Dermis microvascular lymphatic vessel endothelial cell (primary cell): ENCODE measurements at regions not wholly inside any gene's neighbourhood (a gene's known extent, or its start where the extent isn't known, plus 50 kb on each side); places are given as distances from the start of the nearest gene placed in this dataset.
"Not testable (repeated sequence)": the region's sequence is repeated elsewhere in the genome, so short reads cannot be mapped to it uniquely, and the experiment has no call there.

Experiments
- DNase-seq, 2 donors: peaks; one replicate each; pipeline versions ENCODE4 v3.0.0 to v3.0.0-alpha.2; 2010; ENCODE audit warnings: low read depth in 2 of 2

DNA sequence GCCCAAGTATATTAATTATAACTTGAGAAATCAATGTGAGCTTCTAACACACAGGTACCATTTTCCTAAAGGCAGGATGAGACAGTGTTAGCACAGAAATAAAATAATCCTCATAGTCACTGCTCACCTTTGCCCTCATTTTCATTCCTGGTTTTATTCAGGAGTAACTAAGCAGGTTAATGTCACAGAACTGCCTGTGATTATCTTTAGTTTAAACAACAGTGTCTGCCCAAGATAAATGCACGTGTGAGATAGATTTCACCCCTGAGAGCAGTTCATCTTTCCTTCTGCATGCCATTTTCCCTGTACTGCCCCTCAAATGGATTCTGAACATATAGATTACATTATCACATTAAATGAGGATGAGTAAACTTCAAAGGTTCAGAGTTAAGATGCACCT lies 250.7 kb downstream of the RMST start:
- no peak for DNase-seq

DNA sequence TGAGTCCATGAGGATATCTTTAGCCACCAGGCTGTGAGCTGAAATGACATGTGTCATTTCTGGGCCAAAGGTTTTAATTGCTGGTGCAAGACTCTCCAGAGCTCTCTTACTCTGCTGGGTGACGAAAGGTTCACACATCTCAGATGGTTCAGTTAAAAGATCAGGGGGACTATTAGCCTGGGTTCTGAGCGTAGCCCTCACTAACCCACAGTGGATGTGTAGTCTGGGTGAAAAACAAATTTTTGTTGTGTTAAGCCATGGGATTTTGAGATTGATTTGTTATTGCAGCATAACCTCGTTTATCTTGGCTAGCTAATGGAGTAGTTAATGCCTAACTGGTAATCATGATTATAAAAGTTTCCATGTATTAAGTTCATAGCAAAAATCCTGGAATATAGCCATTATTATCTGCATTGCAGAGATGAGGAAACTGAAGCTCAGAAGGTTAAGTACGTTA lies 251.5 kb downstream of the RMST start:
- no peak for DNase-seq

- no peak for DNase-seq
Observed at GRCh38 chr12:97716356-97716755, 253.8 kb downstream of the RMST start.

- not testable (repeated sequence) for DNase-seq
Observed at GRCh38 chr12:97723801-97724200, 261.2 kb downstream of the RMST start.

DNA sequence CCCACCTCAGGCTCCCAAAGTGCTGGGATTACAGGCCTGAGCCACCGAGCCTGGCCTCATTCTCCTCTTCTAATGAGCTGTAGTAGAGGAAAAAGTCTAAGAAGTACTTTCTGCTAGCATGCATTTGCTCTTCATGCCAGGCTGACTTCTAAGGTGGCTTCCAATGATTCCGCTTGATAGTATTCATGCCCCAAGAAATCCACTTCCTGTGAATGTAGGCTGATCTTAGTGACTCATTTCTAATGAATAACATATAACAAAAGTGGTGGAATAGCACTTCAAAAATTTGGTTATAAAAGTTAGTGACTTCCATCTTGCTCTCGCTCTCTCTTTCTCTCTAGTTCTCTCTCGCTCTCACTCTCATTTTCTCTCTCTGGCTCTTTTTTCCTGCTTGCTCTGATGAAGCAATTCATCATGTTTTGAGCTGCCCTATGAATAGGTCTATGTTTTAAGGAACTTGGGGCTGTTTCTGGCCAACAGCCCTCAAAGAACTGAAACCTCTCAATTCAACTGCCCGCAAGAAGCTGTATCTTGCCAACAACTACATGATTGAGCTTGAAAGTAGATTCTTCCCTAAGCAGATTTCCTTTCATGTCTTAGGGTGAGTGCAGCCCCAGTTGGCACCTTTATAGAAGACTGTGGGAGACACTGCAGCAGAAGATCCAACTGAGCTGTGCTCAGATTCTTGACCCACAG lies 282.9 kb downstream of the RMST start:
- no peak for DNase-seq

DNA sequence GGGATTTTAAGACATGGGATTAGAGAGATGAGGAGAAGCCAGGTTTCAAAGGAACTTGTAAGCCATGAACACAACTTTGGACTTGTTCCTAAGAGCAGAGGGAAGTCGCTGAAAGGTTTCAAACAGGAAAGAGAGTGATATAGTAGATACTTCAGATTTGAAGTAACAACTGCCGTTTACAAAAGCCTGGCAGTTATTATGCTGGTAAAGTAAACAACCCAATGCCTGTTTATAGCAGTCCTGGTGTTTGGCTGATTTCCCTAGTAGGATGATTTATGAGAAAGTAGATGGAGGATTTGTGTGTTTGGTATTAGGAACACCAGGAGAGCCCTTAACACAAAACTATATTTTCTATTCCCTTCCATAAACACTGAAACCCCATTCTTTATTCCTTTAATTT lies 285.7 kb downstream of the RMST start:
- DNase-seq: no peak

DNA sequence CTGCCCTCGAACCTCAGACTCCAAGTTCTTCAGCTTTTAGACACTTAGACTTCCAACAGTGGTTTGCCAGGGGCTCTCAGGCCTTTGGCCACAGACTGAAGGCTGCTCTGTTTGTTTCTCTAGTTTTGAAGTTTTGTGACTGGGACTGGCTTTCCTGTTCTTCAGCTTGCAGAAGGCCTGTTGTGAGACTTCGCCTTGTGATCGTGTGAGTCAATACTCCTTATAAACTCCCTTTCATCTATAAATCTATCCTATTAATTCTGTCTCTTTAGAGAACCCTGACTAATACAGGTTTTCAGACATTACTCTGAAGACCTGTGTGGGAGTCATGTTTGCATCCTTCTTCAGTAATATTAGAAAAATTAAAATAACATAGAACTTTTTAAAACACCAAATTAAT lies 289.1 kb downstream of the RMST start:
- DNase-seq: no peak

DNA sequence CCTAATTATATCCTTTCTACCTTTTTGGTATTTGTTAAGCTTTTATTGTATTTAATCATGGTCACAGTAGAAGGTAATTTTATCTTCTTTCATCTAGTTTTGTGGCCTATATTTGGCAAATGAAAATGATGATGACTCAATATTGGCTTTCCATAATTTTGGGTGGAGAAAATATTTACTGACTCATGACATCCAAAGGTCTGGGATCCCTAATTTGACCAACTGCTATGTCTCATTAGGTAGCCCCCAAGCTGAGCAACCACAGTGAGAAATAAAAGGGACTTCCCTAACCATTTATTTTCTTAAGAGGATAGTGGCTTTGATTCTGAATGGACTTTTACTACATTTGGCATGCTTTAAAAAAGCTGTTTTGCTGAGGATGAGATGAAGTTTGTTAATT lies 289.5 kb downstream of the RMST start:
- no peak for DNase-seq

GRCh38 chr12:97753332-97753731 lies 290.7 kb downstream of the RMST start:
- DNase-seq: no peak

DNA sequence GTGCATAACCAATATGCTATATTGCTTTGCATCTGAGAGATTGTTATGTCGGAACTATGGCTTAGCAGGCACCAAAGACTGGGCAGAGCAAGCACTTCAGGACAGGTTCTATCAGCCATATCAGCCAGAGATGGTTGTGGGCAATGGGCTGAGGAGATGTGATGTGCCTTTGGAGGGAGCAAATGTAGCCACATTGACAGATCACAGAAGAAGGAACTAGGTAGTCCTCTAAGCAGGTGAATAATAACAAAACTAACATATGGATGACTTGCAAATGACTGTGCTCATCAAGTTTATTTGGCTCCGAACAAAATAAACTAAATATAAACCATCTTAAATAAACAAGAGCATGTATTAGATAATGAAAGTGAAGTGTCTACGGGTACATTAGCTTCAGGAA lies 291.7 kb downstream of the RMST start:
- no peak for DNase-seq

DNA sequence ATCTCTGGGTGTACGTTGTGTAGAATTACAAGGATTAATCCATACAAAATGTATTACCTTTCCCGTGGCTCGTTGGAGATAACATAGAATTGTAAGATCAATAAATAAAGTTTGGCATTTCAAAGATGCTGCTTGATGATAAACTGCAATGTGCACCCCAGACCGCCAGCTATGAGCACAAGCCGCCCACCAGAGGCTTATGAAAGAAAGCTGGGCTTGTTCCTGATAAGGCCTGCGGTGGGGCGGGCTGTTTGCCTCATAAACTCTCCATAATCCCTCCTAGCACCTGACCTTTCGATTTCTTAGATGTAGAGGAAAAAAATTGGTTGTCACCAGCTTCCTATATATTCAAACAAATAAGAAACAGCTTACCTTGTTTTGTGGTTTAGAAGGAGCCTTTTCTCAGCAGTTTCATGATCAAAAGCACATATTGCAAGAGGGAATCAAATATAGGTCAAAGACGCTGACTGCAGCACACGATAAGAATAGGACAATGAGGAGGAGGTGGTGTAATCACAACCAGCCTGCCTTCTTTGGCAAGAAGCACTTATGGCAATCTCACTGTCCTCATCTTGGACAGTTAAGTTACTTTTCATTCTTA lies 293.6 kb downstream of the RMST start:
- no peak for DNase-seq

DNA sequence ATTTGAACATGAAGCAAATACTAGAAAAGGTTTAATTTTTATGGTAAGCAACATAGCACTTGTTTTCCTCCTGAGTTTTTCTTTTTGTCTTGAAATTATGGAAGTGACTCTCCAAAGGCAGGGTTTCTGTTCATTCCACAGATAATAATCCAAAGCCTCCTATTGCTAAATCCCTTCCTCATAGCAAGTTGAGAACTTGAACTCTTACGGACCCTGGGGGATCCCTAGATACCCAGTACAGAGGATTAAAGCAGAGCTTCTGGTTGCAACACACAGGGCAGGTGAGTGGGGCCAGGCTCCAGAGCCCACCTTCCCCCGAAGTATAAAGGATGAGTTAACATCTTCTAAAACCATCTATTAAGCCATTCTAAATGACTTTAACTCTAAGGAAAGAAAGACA lies 294.1 kb downstream of the RMST start:
- DNase-seq: no peak

DNA sequence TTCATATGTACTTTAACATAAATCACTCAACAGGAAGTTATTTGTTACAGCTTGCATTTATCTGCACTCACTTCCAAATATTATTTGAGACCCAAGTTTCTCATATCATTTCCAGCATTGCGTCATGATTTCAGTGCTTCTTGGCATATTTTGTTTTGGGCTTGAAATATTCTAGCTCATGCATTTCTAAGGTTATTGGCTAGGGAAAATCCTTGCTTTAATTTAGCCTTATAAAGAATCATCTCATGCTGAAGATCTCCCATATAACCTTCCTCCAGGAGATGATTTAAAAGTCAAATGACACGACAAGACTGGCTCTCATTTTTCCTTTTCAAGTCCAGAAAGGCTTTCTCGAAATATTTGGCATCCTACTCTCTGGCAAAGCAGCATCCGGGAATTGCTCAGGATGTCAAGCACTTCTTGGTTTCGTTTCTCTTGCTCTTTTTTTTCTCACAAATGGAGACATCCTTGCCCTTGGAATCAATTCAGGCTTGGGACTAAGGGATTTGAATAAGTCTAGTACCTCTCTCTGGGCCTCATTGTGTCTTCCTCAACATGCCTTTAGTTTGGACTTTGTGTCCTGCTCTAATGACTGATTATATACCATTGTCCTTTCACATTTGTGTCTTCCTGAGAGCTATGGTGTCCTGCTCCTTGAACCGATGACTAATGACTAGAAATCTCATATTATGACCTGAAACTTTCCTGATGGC lies 295.0 kb downstream of the RMST start:
- DNase-seq: no peak

DNA sequence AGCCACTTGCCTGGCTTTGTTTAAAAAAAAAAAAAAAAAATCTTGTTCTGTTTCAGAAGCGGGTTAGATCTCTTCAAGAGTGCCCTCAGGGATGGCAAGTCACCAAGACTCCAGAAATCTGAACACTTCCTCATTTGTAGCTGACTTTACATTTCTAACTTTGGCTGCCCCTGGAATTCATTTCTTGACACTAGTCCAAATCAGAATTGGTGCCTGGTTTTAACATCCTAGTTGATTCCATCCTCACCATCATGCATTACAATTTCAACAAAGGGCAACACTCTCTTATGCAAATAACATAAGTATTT lies 295.5 kb downstream of the RMST start:
- DNase-seq: no peak

DNA sequence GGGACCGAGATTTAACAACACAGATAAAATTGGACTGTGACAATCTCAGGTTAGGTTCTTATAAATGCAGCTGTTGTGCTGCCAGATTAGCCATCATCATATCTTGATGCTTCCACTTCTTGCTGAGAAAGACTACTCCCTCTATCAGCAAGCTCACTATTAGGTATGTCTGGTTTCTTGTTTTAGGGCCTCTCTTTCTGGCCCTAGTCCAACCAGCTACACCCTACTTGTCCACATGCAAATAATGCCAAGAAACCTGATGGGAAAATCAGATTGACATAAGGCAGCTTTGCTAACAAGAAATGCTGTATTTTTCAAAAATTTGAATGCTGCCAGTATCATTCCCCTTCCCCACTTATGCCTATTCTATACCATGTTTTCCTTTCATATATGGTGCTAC lies 296.0 kb downstream of the RMST start:
- no peak for DNase-seq

DNA sequence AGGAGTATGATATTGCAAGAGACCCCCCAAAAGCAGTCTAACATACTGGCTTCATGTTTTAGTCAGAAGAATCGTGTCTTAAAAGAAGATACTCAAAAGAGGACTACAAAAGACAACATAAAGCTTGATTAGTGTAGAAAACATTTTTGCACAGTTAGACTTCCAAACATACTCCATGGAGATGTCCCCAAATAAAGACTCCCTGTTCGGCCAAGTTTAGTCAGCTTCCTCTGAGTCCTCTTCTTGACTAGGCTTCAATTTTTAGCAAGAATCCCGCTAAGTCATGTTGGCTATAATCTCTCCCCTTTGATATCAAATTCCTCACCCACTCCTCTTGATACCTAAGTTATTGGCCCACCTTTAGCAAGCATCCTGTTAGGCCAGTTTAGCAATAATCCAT lies 298.0 kb downstream of the RMST start:
- DNase-seq: no peak

GRCh38 chr12:97763113-97763512 lies 300.5 kb downstream of the RMST start:
- no peak for DNase-seq

DNA sequence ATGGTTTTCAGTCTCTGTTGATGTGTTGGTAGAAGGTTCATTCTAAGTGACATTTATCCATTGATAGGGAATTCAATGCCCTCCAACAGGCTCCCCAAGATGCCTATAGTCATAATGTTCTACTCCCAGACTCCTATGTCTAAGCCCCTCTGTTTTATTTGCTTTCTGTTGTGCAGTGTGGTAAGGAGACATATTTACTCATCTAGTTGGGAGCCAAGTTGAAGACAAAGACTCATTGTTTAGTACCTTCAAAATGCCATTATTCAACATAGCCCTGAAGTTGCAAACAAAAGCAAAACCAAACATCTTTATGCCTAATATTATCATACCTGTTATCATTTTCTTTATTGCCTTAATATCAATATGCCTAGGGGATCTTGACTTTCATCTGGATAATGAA lies 302.1 kb downstream of the RMST start:
- DNase-seq: no peak

DNA sequence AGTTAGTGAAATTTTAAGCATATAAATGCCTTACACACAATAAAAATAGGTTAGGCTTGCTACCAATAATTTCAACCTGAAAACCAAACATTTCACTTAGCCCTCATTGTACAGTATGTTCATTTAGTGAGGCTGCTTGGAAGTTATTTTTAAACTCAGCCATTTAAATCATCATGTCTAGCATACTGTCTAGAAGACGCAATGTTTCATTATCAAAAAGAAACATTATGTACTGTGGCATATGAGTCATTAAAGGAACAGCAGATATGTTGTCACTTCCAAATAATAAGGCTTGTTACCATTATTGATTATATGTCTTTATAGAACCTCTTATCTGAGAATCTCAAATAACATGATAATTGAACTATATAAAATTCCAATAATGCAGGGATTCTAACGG lies 304.7 kb downstream of the RMST start:
- no peak for DNase-seq

- DNase-seq: no peak
Observed at GRCh38 chr12:97778111-97778510, 315.5 kb downstream of the RMST start.

DNA sequence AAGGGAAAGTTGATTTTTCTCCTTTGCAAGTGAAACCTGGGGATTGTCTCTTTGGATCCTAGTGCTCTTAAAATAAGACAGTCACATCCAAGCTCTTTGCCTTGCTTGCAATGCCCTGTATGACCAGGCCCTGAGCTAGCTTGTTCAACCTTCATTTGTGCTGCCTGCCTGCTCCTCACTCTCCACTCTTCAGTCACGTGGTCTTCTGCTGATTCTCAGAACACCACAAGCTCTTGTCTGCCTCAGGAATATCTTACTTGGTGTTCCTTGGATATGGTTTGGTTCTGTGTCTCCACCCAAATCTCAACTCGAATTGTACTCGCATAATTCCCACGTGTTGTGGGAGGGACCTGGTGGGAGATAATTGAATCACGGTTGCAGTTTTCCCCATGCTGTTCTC lies 318.7 kb downstream of the RMST start:
- DNase-seq: no peak

GRCh38 chr12:97784904-97785303 lies 322.3 kb downstream of the RMST start:
- DNase-seq: no peak

- DNase-seq: no peak
Observed at GRCh38 chr12:97790281-97790680, 327.7 kb downstream of the RMST start.
